GM18873 (cell line): ENCODE measurements at regions not wholly inside any gene's neighbourhood (a gene's known extent, or its start where the extent isn't known, plus 50 kb on each side); places are given as distances from the start of the nearest gene placed in this dataset.

ENCODE experiments used
- ATAC-seq: cut with Tn5 transposase; IDR thresholded peaks from one replicate; pipeline ENCODE4 v1.9.1; 2021; ENCODE audit warnings: mild to moderate bottlenecking, moderate library complexity, moderate number of reproducible peaks; ENCODE audit not compliant: unreplicated experiment, low FRiP score

- ATAC-seq = no peak
These were observed 84.3 kb upstream of the CAST start for GRCh38 chr5:96577909-96578308.

DNA sequence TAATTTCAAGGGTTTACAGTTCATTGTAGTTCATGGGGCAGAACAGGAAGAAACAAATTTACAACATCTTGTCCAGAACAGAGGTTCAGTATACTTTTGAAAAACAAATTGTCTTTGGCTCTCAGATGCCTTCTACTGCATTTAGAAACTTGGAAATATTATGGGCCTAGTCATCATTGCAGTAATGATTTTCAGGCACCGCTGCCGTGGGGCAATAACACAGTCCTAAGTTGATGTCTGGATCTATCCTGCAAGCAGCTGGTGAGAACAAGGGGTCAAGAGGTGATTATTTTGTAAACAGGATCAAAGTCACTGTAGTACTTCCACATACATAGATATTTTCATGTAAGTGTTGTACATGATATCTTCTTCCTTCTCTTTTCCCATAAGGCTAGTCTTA is 82.5 kb upstream of the CAST start:
- ATAC-seq = no peak

DNA sequence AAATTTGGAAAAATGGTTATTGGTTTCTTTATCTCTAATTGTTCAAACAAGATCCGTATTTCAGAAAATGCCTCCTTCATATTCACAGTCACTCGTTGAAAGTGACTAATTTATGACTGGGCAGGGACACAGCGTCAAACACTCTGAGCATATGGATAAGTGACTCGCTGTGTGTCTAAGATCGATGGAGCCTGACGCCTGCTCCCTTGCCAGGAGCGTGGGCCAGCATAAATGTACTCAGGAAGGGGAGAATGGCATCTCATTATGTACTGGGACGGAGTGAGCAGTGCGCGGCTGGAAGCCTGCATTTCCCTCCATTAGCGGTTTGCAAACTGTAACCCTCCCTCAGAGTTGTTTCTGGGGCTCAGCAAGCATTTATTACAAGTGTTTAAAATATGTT is 79.8 kb upstream of the CAST start:
- no peak for ATAC-seq

DNA sequence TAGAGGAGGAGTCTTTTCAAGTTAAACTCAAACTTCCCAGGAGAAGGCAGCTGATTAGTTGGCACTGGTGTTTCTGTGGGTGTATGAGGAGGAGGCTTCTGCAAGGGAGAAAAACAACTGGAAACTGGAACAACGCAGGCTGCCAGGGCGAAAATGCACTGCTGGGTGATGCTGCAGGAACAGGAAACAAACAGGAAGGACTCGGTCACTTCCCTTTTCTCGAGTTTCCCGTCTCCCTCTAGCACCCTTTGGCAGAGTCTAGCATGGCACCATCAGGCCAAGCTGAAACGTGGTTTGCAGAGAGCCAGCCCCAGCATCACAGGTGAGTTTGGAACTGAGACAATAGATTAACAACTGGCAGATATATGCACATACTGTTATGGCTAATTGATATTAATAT is 77.5 kb upstream of the CAST start:
- no peak for ATAC-seq

GRCh38 chr5:96588539-96588938 is 73.6 kb upstream of the CAST start:
- no peak for ATAC-seq

DNA sequence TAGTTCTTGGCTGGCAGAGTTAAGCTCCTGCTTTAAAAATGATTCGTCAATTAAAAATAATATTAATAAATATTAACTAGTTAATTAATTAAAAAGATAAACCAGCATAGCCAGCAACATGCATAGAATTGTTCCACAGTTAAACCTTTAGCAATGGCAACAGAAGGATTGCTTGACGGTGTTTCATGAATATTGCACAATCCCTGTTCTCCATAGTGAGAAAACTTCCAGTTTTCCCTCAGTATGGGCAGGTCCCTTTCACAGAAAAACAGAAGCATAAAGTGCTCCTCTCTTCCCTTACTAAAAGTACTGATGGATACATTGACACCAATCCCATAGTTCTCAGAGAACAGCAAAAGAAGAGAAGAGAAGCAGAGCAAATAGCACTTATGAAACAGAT is 71.4 kb upstream of the CAST start:
- no peak for ATAC-seq

GRCh38 chr5:96595300-96596090 is 66.7 kb upstream of the CAST start:
- no peak for ATAC-seq

- no peak for ATAC-seq
These were observed 64.6 kb upstream of the CAST start for GRCh38 chr5:96597438-96598020.

- no peak for ATAC-seq
These were observed 61.0 kb upstream of the CAST start for GRCh38 chr5:96601200-96601599.

DNA sequence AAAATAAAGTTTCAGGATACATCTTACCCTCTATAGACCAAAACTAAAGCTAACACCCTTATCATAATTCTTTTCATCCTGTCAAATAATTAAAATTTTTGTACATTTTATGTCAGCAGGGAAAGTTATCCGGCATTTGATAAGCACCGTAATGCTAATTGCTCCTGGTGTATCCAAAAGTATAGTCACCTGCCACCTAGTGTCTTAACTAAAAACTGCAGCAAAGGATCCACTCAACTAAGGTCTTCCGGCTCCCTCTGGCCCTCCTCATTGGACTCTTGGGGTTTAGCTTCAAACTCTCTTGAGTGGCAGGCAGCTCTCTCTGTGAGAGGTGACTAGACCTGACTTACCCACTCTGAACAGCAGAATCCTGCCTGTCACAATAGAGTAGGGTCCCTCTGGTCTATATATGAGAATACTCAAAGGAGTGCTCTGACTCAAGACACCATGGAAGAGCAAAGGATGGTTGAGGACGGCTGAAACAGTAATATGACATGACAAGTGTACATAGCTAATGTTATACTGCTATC is 60.4 kb upstream of the CAST start:
- peak; percentile 66 for ATAC-seq

DNA sequence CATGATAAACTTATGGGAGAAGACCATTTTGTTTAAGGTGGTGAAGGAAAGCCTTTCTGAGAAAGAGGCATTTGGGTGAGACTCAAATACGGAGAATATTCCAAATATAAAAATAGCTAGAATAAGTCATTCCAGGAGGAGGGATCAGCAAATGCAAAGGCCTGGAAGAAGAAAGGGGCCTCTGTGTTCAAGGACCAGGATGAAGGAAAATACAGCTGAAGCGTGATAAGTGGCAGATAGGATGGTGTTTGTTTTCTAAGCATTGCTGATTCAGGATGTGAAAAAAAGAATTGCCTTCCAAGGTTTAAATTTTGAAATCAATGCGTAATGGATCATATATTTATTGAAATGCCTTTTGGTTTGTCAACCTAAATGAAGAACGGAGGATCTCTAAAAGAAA is 59.4 kb upstream of the CAST start:
- no peak for ATAC-seq

DNA sequence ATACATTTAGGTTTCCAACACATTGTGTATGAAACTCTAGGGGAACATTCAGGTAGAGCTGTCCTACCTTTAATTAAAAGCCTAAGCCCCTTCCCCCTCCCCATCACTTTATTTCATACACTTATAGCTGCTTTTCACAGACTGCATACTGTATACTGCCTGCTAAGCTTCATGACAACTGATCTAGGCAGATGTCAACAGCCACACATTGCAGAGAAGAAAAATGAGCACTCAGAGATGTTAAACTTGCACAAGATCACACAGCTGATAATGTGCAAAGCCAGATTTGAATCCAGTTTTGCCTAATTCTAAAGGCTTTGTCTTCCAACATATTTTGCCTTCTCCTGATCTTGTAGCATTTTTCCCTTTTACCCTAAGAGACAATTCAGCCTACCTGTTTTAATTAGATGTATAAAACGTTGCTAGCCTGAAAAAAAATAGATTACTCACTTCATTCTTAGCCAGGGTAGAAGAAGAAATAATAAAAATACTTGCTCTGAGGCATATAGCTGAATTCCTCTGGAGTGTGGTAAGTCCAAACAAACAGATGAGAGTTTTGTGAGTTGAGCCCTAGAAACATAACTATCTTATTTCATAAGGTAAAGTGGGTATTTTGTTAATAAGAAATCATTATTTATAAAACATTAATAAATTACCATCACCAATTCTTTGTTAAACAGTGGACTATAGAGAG is 56.9 kb upstream of the CAST start:
- ATAC-seq = no peak

DNA sequence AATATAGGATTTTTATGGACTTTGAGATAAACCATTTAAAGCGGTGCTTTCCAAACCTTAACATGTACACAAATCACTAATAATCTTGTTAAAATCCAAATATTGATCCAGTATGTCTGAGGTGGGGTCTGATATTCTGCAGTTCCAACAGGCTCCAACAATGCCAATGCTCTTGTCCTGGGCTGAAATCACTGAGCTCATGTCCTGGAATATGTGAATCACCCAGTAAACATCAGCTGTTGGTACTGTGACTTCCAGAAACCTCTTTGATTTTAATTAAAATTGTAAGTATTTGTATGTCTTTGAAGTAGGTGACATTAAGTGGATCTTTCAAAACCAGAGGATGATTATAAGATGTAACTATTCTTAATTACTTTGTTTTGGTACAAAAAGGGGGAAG is 52.8 kb upstream of the CAST start:
- ATAC-seq = no peak

DNA sequence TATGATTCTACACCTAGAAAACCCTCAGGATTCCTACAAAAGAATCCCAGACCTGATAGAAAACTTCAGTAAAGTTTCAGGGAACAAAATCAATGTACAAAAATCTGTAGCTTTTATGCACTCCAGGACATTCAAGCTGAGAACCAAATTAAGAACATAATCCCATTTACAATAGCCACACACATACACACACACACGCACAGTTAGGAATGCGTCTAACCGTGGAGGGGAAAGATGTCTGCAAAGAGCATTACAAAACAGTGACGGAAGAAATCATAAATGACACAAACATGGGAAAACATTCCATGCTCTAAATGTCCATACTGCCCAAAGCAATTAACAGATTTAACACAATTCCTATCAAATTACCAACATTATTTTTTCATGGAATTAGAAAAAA is 51.4 kb upstream of the CAST start:
- no peak for ATAC-seq

DNA sequence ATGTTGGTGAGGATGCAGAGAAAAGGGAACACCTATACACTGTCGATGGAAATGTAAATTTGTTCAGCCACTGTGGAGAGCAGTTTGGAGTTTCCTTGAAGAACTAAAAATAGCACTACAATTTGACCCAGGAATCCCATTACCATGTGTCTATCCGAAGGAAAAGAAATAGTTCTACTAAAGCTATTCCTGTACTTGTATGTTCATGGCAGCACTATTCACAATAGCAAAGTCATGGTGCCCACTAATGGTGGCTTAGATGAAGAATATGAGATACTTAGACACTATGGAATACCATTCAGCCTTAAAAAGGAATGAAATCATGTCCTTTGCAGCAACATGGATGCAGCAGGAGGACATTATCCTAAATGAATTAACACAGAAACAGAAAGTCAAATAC is 50.2 kb upstream of the CAST start:
- no peak for ATAC-seq
